ENCODE measurements at regions not wholly inside any gene's neighbourhood (a gene's known extent, or its start where the extent isn't known, plus 50 kb on each side); places are given as distances from the start of the nearest gene placed in this dataset.

- no peak for DNase-seq
- no peak overlapping the region for H3K4me2 ChIP-seq (ENCODE audit: unreplicated experiment)
- H4K20me1 ChIP-seq (ENCODE audit: insufficient read depth), result no peaks in the 10 kb centered on the region
- H3K27me3 ChIP-seq (replicated peaks; ENCODE audit: insufficient read depth), result no peaks in the 10 kb centered on the region
- H3F3A ChIP-seq (ENCODE audit: insufficient read depth), result no peaks in the 10 kb centered on the region
- H3K36me3 ChIP-seq (ENCODE audit: low read depth), result no peaks in the 10 kb centered on the region
- H2AFZ ChIP-seq, result no peak overlapping the region
- no peaks in the 10 kb centered on the region for H3K9me2 ChIP-seq (ENCODE audit: insufficient read depth)
- 24 to 29% methylated on average over 2 of the region's 2 CpGs for WGBS, 2 experiments (ENCODE audit: low coverage in 1 of 2, low lambda C conversion rate in 2 of 2, missing lambda C conversion rate in 2 of 2)
- no peaks in the 10 kb centered on the region for H3K79me2 ChIP-seq (ENCODE audit: insufficient read depth)
- H3K9me3 ChIP-seq (ENCODE audit: low read depth), result no peaks in the 10 kb centered on the region
- no peaks in the 10 kb centered on the region for H3K4me1 ChIP-seq (ENCODE audit: insufficient read depth)
- no peak overlapping the region for H3K9ac ChIP-seq
- TF ChIP-seq EZH2 (IDR thresholded peaks at IDR 0.05; ENCODE audit: insufficient read depth, poor library complexity, severe bottlenecking), result no peak
- TF ChIP-seq EZH2phosphoT487 (IDR thresholded peaks at IDR 0.05; ENCODE audit: insufficient read depth, low read depth), result no peak
- H3K27ac ChIP-seq, result no peak overlapping the region
- H3K4me3 ChIP-seq, result no peak overlapping the region
- in situ Hi-C loops (cut with MboI), result no loop called here
Observed at GRCh38 chr13:78460176-78460575, 143.2 kb downstream of the POU4F1 start.

DNA sequence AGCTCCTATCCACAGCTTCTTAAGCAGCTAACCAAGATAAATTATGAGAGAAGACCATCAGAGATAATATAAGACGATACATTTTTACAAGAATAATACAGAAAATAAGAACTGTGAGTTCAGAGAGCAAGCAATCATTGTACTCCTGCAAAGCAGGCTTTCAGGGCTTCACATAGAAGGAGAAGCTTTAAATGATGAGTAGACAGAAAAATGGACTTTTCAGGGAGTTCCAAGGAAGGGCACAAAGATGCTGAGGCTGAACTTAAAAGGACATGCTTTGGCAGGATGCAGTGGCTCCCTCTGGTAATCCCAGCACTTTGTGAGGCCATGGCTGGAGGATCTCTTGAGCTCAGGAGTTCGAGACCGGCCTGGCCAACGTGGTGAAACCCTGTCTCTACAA lies 159.5 kb downstream of the POU4F1 start:
- Histone ChIP-seq H4K20me1 (ENCODE audit: insufficient read depth) (no peaks in the 10 kb centered on the region), H3K27ac (no peak overlapping the region), H3K9ac (no peak overlapping the region), H3K4me1 (ENCODE audit: insufficient read depth) (no peaks in the 10 kb centered on the region), H3K4me3 (no peak overlapping the region), H3K79me2 (ENCODE audit: insufficient read depth) (no peaks in the 10 kb centered on the region), H3K36me3 (ENCODE audit: low read depth) (no peaks in the 10 kb centered on the region), H2AFZ (no peak overlapping the region), H3F3A (ENCODE audit: insufficient read depth) (no peaks in the 10 kb centered on the region), H3K9me2 (ENCODE audit: insufficient read depth) (no peaks in the 10 kb centered on the region), H3K27me3 (replicated peaks; ENCODE audit: insufficient read depth) (no peaks in the 10 kb centered on the region), H3K4me2 (ENCODE audit: unreplicated experiment) (no peak overlapping the region), H3K9me3 (ENCODE audit: low read depth) (no peaks in the 10 kb centered on the region)
- TF ChIP-seq EZH2phosphoT487 (IDR thresholded peaks at IDR 0.05; ENCODE audit: insufficient read depth, low read depth), result no peak
- TF ChIP-seq EZH2 (IDR thresholded peaks at IDR 0.05; ENCODE audit: insufficient read depth, poor library complexity, severe bottlenecking), result no peak
- in situ Hi-C loops (cut with MboI), result no loop called here
- no peak for DNase-seq
- WGBS, 2 experiments (ENCODE audit: low coverage in 1 of 2, low lambda C conversion rate in 2 of 2, missing lambda C conversion rate in 2 of 2), result 23 to 32% methylated on average over 4 of the region's 4 CpGs

- H3K27me3 ChIP-seq (replicated peaks; ENCODE audit: insufficient read depth), result no peaks in the 10 kb centered on the region; the same call in 1 of the 2 replicates
- H3K4me2 ChIP-seq (ENCODE audit: unreplicated experiment), result no peak overlapping the region
- 10 to 18% methylated on average over 4 of the region's 4 CpGs for WGBS, 2 experiments (ENCODE audit: low coverage in 1 of 2, low lambda C conversion rate in 2 of 2, missing lambda C conversion rate in 2 of 2)
- no peak overlapping the region for H3K9ac ChIP-seq
- no peaks in the 10 kb centered on the region for H3K9me2 ChIP-seq (ENCODE audit: insufficient read depth)
- H3K4me3 ChIP-seq, result no peak overlapping the region
- no peak for DNase-seq
- H3K4me1 ChIP-seq (ENCODE audit: insufficient read depth), result no peaks in the 10 kb centered on the region
- in situ Hi-C loops (cut with MboI), result no loop called here
- no peak overlapping the region for H2AFZ ChIP-seq
- TF ChIP-seq EZH2phosphoT487 (IDR thresholded peaks at IDR 0.05; ENCODE audit: insufficient read depth, low read depth) (no peak), EZH2 (IDR thresholded peaks at IDR 0.05; ENCODE audit: insufficient read depth, poor library complexity, severe bottlenecking) (no peak)
- no peaks in the 10 kb centered on the region for H3K36me3 ChIP-seq (ENCODE audit: low read depth)
- H3F3A ChIP-seq (ENCODE audit: insufficient read depth), result no peaks in the 10 kb centered on the region
- no peaks in the 10 kb centered on the region for H4K20me1 ChIP-seq (ENCODE audit: insufficient read depth)
- no peaks in the 10 kb centered on the region for H3K9me3 ChIP-seq (ENCODE audit: low read depth)
- H3K27ac ChIP-seq, result no peak overlapping the region
- H3K79me2 ChIP-seq (ENCODE audit: insufficient read depth), result no peaks in the 10 kb centered on the region
Observed at GRCh38 chr13:78437781-78438180, 165.6 kb downstream of the POU4F1 start.

DNA sequence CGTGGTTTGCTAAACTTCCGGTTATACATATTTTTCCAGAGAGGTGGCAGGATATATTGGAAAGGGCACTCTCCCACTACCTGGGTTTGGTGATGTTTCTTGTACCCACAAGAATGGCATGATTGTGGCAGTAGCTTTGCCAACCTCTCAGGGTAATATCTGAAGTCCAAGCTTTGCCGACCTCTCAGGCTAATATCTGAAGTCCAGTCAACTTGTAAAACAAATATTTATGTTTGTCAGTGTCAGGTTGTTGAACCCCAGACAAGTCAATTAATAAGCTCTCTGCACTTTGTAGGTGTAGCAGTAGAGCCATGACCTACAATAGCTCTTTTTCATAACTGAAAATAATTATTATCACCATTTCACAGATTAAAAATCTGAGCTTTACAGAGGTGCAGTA lies 167.0 kb downstream of the POU4F1 start:
- in situ Hi-C loops (cut with MboI), result no loop called here
- no peak for TF ChIP-seq EZH2 (IDR thresholded peaks at IDR 0.05; ENCODE audit: insufficient read depth, poor library complexity, severe bottlenecking)
- TF ChIP-seq EZH2phosphoT487 (IDR thresholded peaks at IDR 0.05; ENCODE audit: insufficient read depth, low read depth), result no peak
- Histone ChIP-seq H3K9ac (no peak overlapping the region), H3K9me2 (ENCODE audit: insufficient read depth) (no peaks in the 10 kb centered on the region), H3K36me3 (ENCODE audit: low read depth) (no peaks in the 10 kb centered on the region), H3K4me2 (ENCODE audit: unreplicated experiment) (no peak overlapping the region), H3F3A (ENCODE audit: insufficient read depth) (no peaks in the 10 kb centered on the region), H3K4me1 (ENCODE audit: insufficient read depth) (no peaks in the 10 kb centered on the region), H3K27ac (no peak overlapping the region), H3K4me3 (no peak overlapping the region), H3K79me2 (ENCODE audit: insufficient read depth) (no peaks in the 10 kb centered on the region), H3K27me3 (replicated peaks; ENCODE audit: insufficient read depth) (no peaks in the 10 kb centered on the region; the same call in 1 of the 2 replicates), H4K20me1 (ENCODE audit: insufficient read depth) (no peaks in the 10 kb centered on the region), H3K9me3 (ENCODE audit: low read depth) (no peaks in the 10 kb centered on the region), H2AFZ (no peak overlapping the region)
- no peak for DNase-seq
- WGBS, 2 experiments (ENCODE audit: low coverage in 1 of 2, low lambda C conversion rate in 2 of 2, missing lambda C conversion rate in 2 of 2), result 21 to 30% methylated on average over 3 of the region's 3 CpGs

DNA sequence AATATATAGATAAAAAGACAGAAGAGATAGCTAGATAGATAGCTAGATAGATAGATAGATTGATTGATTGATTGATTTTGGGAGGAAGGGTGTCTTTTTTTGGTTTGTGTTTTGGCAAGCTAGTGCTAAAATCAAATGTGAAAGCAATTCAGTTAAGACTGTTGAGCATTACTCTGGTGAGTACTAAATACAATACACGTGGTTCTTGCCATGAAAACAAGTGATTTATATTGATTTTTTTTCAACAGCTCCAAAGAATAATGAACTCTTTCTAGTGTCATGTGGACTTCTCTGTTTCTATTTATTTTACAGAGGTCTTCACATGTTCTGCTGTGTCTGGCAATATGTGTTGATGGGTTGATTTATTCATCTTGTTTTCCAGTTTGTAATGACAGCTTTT lies 172.0 kb downstream of the POU4F1 start:
- Histone ChIP-seq H3K27ac (no peak overlapping the region), H3K4me2 (ENCODE audit: unreplicated experiment) (no peak overlapping the region), H2AFZ (no peak overlapping the region), H3K36me3 (ENCODE audit: low read depth) (no peaks in the 10 kb centered on the region), H3K4me3 (no peak overlapping the region), H3K4me1 (ENCODE audit: insufficient read depth) (no peaks in the 10 kb centered on the region), H3K9me3 (ENCODE audit: low read depth) (no peaks in the 10 kb centered on the region), H3K79me2 (ENCODE audit: insufficient read depth) (no peaks in the 10 kb centered on the region), H4K20me1 (ENCODE audit: insufficient read depth) (no peaks in the 10 kb centered on the region), H3K9me2 (ENCODE audit: insufficient read depth) (no peaks in the 10 kb centered on the region), H3K27me3 (replicated peaks; ENCODE audit: insufficient read depth) (no peaks in the 10 kb centered on the region; the same call in 1 of the 2 replicates), H3F3A (ENCODE audit: insufficient read depth) (no peaks in the 10 kb centered on the region), H3K9ac (no peak overlapping the region)
- TF ChIP-seq EZH2 (IDR thresholded peaks at IDR 0.05; ENCODE audit: insufficient read depth, poor library complexity, severe bottlenecking), result no peak
- no peak for TF ChIP-seq EZH2phosphoT487 (IDR thresholded peaks at IDR 0.05; ENCODE audit: insufficient read depth, low read depth)
- no peak for DNase-seq
- in situ Hi-C loops (cut with MboI), result no loop called here
- 0% methylated on average over 1 of the region's 1 CpG for WGBS, 2 experiments (ENCODE audit: low coverage in 1 of 2, low lambda C conversion rate in 2 of 2, missing lambda C conversion rate in 2 of 2)

Measured in GM23248 (cell line).